ENCODE measurements at regions not wholly inside any gene's neighbourhood (a gene's known extent, or its start where the extent isn't known, plus 50 kb on each side); places are given as distances from the start of the nearest gene placed in this dataset.

DNA sequence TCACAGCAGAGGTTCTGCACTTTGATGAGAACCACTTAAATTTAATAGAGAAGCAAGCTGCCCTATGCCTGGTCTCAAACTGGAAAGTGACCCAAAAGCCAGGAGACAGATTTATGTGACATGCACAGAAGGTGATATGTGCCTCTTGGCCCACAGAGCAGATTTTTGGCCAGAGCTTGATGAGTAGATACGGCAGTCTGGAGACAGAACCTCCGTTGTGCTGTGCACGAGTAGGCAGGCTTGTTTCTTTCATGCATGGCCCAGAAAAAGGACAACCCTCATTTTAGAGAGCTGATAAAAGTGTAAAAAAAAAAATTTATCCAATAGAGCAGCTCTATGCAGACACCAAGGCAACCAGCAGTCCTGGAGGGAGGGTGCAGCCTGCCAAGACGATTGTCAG is 423.1 kb downstream of the CNTN6 start:
- TF ChIP-seq, protein P1, sequence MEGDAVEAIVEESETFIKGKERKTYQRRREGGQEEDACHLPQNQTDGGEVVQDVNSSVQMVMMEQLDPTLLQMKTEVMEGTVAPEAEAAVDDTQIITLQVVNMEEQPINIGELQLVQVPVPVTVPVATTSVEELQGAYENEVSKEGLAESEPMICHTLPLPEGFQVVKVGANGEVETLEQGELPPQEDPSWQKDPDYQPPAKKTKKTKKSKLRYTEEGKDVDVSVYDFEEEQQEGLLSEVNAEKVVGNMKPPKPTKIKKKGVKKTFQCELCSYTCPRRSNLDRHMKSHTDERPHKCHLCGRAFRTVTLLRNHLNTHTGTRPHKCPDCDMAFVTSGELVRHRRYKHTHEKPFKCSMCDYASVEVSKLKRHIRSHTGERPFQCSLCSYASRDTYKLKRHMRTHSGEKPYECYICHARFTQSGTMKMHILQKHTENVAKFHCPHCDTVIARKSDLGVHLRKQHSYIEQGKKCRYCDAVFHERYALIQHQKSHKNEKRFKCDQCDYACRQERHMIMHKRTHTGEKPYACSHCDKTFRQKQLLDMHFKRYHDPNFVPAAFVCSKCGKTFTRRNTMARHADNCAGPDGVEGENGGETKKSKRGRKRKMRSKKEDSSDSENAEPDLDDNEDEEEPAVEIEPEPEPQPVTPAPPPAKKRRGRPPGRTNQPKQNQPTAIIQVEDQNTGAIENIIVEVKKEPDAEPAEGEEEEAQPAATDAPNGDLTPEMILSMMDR (IDR thresholded peaks at IDR 0.05) = no peak
- TF ChIP-seq POLR2A (IDR thresholded peaks at IDR 0.05) = no peak
